Neural progenitor cell (in vitro differentiated cells): ENCODE measurements at regions not wholly inside any gene's neighbourhood (a gene's known extent, or its start where the extent isn't known, plus 50 kb on each side); places are given as distances from the start of the nearest gene placed in this dataset.

Experiments
- DNase-seq: peaks from one replicate; pipeline ENCODE4 v3.0.0-alpha.2; 2016; ENCODE audit warnings: low spot score
- H2AFZ ChIP-seq: fragments of 200-600 bp; sonication (generic); replicated peaks from 2 replicates; pipeline ENCODE4 v1.6.1; 2016; ENCODE audit warnings: antibody characterized with exemption
- H3F3A ChIP-seq: fragments of 200-600 bp; sonication (generic); 2 replicates; pipeline ENCODE4 v1.6.1; 2016; ENCODE audit warnings: antibody characterized with exemption, low read depth
- H3K27ac ChIP-seq: fragments of 200-600 bp; sonication (generic); 2 replicates; pipeline ENCODE4 v1.5.1; 2016; ENCODE audit warnings: mild to moderate bottlenecking
- H3K27me3 ChIP-seq: fragments of 200-600 bp; sonication (generic); 2 replicates; pipeline ENCODE4 v1.6.1; 2016; ENCODE audit warnings: mild to moderate bottlenecking, moderate library complexity
- H3K36me3 ChIP-seq: fragments of 200-600 bp; sonication (generic); 2 replicates; pipeline ENCODE4 v1.5.1; 2016
- H3K4me1 ChIP-seq: fragments of 200-600 bp; sonication (generic); 2 replicates; pipeline ENCODE4 v1.6.1; 2016; ENCODE audit warnings: mixed run types
- H3K4me2 ChIP-seq: fragments of 200-600 bp; sonication (generic); 2 replicates; pipeline ENCODE4 v1.6.1; 2016
- H3K4me3 ChIP-seq: fragments of 200-600 bp; sonication (generic); 2 replicates; pipeline ENCODE4 v1.5.1; 2016
- H3K79me2 ChIP-seq: fragments of 200-600 bp; sonication (generic); 2 replicates; pipeline ENCODE4 v1.6.1; 2016; ENCODE audit warnings: low read depth
- H3K9ac ChIP-seq: fragments of 200-600 bp; sonication (generic); 2 replicates; pipeline ENCODE4 v1.6.1; 2016
- H3K9me3 ChIP-seq: fragments of 200-600 bp; sonication (generic); 2 replicates; pipeline ENCODE4 v1.5.1; 2016; ENCODE audit warnings: low read depth
- H4K20me1 ChIP-seq: fragments of 200-600 bp; sonication (generic); 2 replicates; pipeline ENCODE4 v1.6.1; 2016; ENCODE audit warnings: low read depth
- H3K27ac Mint-ChIP-seq: 3 replicates; pipeline ENCODE4 v1.8.0; 2021; ENCODE audit warnings: mixed read lengths
- H3K27me3 Mint-ChIP-seq: 2 replicates; pipeline ENCODE4 v1.8.0; 2022; ENCODE audit warnings: low read depth, mild to moderate bottlenecking, inconsistent platforms, moderate library complexity, mixed read lengths; ENCODE audit not compliant: insufficient read depth
- H3K36me3 Mint-ChIP-seq: 3 replicates; pipeline ENCODE4 v1.8.0; 2021; ENCODE audit warnings: mixed read lengths
- H3K4me1 Mint-ChIP-seq: 3 replicates; pipeline ENCODE4 v1.8.0; 2021; ENCODE audit warnings: mixed read lengths
- H3K4me3 Mint-ChIP-seq: 3 replicates; pipeline ENCODE4 v1.8.0; 2021; ENCODE audit warnings: mild to moderate bottlenecking, moderate library complexity, mixed read lengths
- H3K9me3 Mint-ChIP-seq: 3 replicates; pipeline ENCODE4 v1.8.0; 2020; ENCODE audit warnings: mixed read lengths
- EZH2 ChIP-seq: fragments of 200-600 bp; sonication (generic); IDR thresholded peaks from 2 replicates; pipeline ENCODE4 v1.6.1; 2017; ENCODE audit warnings: antibody characterized with exemption, mild to moderate bottlenecking, moderate library complexity
- EZH2phosphoT487 ChIP-seq: fragments of 200-600 bp; sonication (generic); IDR thresholded peaks from 2 replicates; pipeline ENCODE4 v1.6.1; 2017; ENCODE audit warnings: antibody characterized with exemption
- TF ChIP-seq, protein P1 (sequence below): fragments of 200-600 bp; sonication (generic); IDR thresholded peaks from 2 replicates; pipeline ENCODE4 v1.5.1; 2017; ENCODE audit warnings: antibody characterized with exemption, mild to moderate bottlenecking

DNA sequence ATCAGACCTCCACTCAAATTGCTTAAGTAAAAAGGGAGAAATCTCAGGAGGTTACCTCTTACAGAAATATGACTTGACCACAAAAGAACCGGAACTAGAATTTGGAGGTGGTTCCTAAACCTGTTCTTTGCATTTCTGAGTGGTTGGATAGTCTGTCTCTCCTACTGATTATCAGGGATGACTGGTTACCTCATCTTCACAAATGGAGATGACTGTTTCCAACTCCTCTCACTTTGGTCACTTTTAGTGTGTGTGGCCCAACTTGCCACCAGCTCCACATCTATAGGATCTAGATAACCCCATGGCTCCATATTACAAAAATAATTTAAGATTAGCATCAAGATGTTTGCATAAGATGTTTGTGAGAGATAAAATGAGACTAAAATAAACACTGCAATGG lies 95.5 kb downstream of the CCDC71L start:
- Histone ChIP-seq H3K27me3 (no peaks in the 10 kb centered on the region), H3K36me3 (no peaks in the 10 kb centered on the region), H3K9ac (no peak overlapping the region), H3K79me2 (no peaks in the 10 kb centered on the region), H3K4me3 (no peak overlapping the region), H3K9me3 (no peaks in the 10 kb centered on the region), H3K27ac (no peak overlapping the region), H3K4me1 (peaks cover 6% of the 10 kb centered on the region), H3F3A (no peaks in the 10 kb centered on the region), H3K4me2 (no peak overlapping the region), H4K20me1 (no peaks in the 10 kb centered on the region), H2AFZ (no peak overlapping the region)
- H3K9me3 Mint-ChIP-seq: no peaks in the 10 kb centered on the region
- no peak for DNase-seq
- no peaks in the 10 kb centered on the region for H3K27me3 Mint-ChIP-seq
- TF ChIP-seq EZH2phosphoT487 (no peak), EZH2 (no peak)
- TF ChIP-seq, protein P1, sequence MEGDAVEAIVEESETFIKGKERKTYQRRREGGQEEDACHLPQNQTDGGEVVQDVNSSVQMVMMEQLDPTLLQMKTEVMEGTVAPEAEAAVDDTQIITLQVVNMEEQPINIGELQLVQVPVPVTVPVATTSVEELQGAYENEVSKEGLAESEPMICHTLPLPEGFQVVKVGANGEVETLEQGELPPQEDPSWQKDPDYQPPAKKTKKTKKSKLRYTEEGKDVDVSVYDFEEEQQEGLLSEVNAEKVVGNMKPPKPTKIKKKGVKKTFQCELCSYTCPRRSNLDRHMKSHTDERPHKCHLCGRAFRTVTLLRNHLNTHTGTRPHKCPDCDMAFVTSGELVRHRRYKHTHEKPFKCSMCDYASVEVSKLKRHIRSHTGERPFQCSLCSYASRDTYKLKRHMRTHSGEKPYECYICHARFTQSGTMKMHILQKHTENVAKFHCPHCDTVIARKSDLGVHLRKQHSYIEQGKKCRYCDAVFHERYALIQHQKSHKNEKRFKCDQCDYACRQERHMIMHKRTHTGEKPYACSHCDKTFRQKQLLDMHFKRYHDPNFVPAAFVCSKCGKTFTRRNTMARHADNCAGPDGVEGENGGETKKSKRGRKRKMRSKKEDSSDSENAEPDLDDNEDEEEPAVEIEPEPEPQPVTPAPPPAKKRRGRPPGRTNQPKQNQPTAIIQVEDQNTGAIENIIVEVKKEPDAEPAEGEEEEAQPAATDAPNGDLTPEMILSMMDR: no peak
- H3K27ac Mint-ChIP-seq: no peak overlapping the region
- H3K4me1 Mint-ChIP-seq: peaks cover 7% of the 10 kb centered on the region
- no peak overlapping the region for H3K4me3 Mint-ChIP-seq
- no peaks in the 10 kb centered on the region for H3K36me3 Mint-ChIP-seq

DNA sequence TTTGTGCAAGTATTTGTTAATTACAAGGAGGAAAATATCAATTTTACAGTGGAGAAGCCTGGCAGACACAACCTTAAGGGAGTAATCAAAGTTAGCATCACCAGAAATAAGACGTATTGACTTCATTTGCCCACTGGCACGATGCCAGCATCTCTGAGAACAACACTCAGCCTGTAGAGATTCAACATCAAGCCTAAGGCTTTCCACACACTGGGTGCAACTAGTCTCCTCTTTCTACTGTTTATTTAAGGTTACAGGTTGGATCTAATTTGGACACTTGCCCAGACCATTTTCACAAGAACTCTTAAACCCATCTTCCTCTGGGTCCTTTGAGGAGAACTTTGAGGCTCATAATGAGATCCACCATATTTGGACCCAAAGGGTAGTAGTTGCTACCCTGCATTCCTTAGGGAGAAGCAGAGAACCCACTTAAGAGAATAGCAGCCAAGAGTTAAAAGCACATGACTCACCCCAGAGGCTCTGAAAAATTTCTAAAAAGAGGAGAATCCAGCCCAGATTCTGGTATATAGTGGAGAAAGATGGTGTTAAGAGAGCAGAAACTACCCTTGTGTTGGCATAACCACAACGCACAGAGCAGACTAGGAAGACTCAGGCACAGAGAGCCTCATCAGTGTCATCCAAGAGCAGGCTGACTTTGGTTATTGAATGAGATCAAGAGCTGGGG lies 97.3 kb downstream of the CCDC71L start:
- H3F3A ChIP-seq: no peaks in the 10 kb centered on the region
- H2AFZ ChIP-seq: no peak overlapping the region
- Mint-ChIP-seq H3K27me3 (no peaks in the 10 kb centered on the region), H3K4me1 (peaks cover 4% of the 10 kb centered on the region), H3K4me3 (no peak overlapping the region), H3K27ac (no peak overlapping the region), H3K36me3 (no peaks in the 10 kb centered on the region), H3K9me3 (peaks cover 2% of the 10 kb centered on the region)
- no peak overlapping the region for H3K9ac ChIP-seq
- no peak for TF ChIP-seq EZH2
- TF ChIP-seq EZH2phosphoT487: no peak
- TF ChIP-seq, protein P1: no peak
- no peak overlapping the region for H3K27ac ChIP-seq
- no peak for DNase-seq
- H3K27me3 ChIP-seq: no peaks in the 10 kb centered on the region
- H3K36me3 ChIP-seq: no peaks in the 10 kb centered on the region
- H4K20me1 ChIP-seq: no peaks in the 10 kb centered on the region
- no peaks in the 10 kb centered on the region for H3K4me1 ChIP-seq
- H3K4me3 ChIP-seq: no peak overlapping the region
- H3K79me2 ChIP-seq: no peaks in the 10 kb centered on the region
- no peak overlapping the region for H3K4me2 ChIP-seq
- H3K9me3 ChIP-seq: no peaks in the 10 kb centered on the region

DNA sequence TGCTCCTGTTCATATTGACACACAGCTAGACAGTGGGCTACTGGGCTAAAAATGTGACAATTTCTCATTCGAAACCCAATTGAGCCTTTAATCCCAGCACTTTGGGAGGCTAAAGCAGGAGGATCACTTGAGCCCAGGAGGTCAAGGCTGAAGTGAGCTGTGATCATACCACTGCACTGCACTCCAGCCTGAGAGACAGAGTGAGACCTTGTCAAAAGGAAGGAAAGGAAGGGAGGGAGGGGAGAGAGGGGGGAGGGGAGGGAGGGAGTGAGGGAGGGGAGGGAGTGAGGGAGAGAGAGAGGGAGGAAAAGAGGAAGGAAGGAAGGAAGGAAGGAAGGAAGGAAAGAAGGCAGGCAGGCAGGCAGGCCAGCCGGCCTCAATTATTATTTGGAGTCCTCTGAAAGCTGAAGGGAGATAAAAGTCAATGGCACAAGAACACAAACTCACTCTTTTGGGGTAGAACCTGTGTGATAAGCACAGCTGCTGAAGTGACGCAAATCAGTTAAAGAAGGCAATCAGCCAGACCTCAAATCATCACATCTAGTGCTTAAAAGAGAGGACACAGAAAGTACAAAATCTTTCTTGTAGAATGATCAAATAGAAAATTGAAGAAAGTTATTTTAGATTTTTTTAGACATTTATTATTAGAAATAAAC lies 98.1 kb downstream of the CCDC71L start:
- H3K27ac Mint-ChIP-seq: no peak overlapping the region
- Histone ChIP-seq H2AFZ (no peak overlapping the region), H3K4me2 (no peak overlapping the region), H3K79me2 (no peaks in the 10 kb centered on the region), H3K27me3 (no peaks in the 10 kb centered on the region), H4K20me1 (no peaks in the 10 kb centered on the region), H3F3A (no peaks in the 10 kb centered on the region), H3K9me3 (no peaks in the 10 kb centered on the region), H3K4me1 (no peaks in the 10 kb centered on the region), H3K4me3 (no peak overlapping the region), H3K36me3 (no peaks in the 10 kb centered on the region), H3K9ac (no peak overlapping the region), H3K27ac (no peak overlapping the region)
- TF ChIP-seq, protein P1: no peak
- TF ChIP-seq EZH2 (no peak), EZH2phosphoT487 (no peak)
- H3K9me3 Mint-ChIP-seq: peaks cover 2% of the 10 kb centered on the region
- H3K4me3 Mint-ChIP-seq: no peak overlapping the region
- no peak for DNase-seq
- no peaks in the 10 kb centered on the region for H3K36me3 Mint-ChIP-seq
- H3K27me3 Mint-ChIP-seq: no peaks in the 10 kb centered on the region
- H3K4me1 Mint-ChIP-seq: no peaks in the 10 kb centered on the region
